Adrenal gland (tissue), 9 donors: ENCODE measurements at regions not wholly inside any gene's neighbourhood (a gene's known extent, or its start where the extent isn't known, plus 50 kb on each side); places are given as distances from the start of the nearest gene placed in this dataset.

ENCODE experiments used
- DNase-seq, 7 donors: peaks; one replicate each; pipeline ENCODE4 v3.0.0-alpha.2; 2019 to 2020
- H3K27ac ChIP-seq, 5 donors: fragments of 200-600 bp; sonication (generic) in 4 of 5; 1 replicate in 3 of 5; 2 replicates in 2 of 5; pipeline versions ENCODE4 v1.5.1 to v1.8.0; 2016 to 2020; ENCODE audit warnings: mild to moderate bottlenecking in 1 of 5
- H3K27me3 ChIP-seq: fragments of 200-600 bp; 2 replicates; pipeline ENCODE4 v1.8.0; 2021
- H3K36me3 ChIP-seq, 2 donors: fragments of 200-600 bp; replicated peaks in 1 of 2; 1 replicate in 1 of 2; 2 replicates in 1 of 2; pipeline versions ENCODE4 v1.5.1 to v1.8.0; 2018 to 2022
- H3K4me1 ChIP-seq, 2 donors: fragments of 200-600 bp; replicated peaks in 1 of 2; 1 replicate in 1 of 2; 2 replicates in 1 of 2; pipeline versions ENCODE4 v1.5.1 to v1.8.0; 2018 to 2021
- H3K4me3 ChIP-seq, 4 donors: fragments of 200-600 bp; sonication (generic) in 3 of 4; one replicate each; pipeline ENCODE4 v1.5.1; 2016 to 2018
- H3K9me3 ChIP-seq, 3 donors: fragments of 200-600 bp; sonication (generic) in 1 of 3; replicated peaks in 1 of 3; 1 replicate in 2 of 3; 2 replicates in 1 of 3; pipeline versions ENCODE4 v1.5.1 to v1.8.0; 2016 to 2021
- CTCF ChIP-seq, 6 experiments: fragments of 450-650 bp in 4 of 6; fragments of 200-600 bp in 2 of 6; sonication (generic) in 1 of 6; IDR thresholded peaks; 1 replicate in 5 of 6; 2 replicates in 1 of 6; pipeline versions ENCODE4 v1.5.1 to v1.8.0; 2016 to 2021; ENCODE audit warnings: antibody characterized with exemption in 6 of 6, mild to moderate bottlenecking in 2 of 6, moderate library complexity in 1 of 6
- POLR2A ChIP-seq, 2 donors: fragments of 450-650 bp; IDR thresholded peaks; one replicate each; pipeline ENCODE4 v1.6.1; 2017; ENCODE audit warnings: antibody characterized with exemption in 2 of 2, mild to moderate bottlenecking in 2 of 2, moderate library complexity in 1 of 2
- WGBS, 4 donors: extraction: QIAGEN DNeasy Blood & Tissue Kit in 2 of 4; methylation state at CpG; one replicate each; pipeline versions ENCODE4 v1.1.5 to v1.1.7; 2013 to 2017; 5-methylcytosine and 5-hydroxymethylcytosine counted together
- intact Hi-C, 2 donors: fragments of 100-400 bp; cut with DNase I; formaldehyde crosslinking; loops; one replicate each; pipeline versions ENCODE4 v1.14.1 to v1.15.0; 2022 to 2023
- donor health status: healthy with polysubstance abuse.
- donor health status: Bipolar disorder and iron deficiency.
- donor health status: DM: yes; HTN: yes; CAD: no.
- donor health status: DM: no; HTN: no; CAD: no.
- donor health status: DM: no; HTN: no; CAD: no.

GRCh38 chr18:78393086-78393862 lies 586.3 kb upstream of the SALL3 start:
- no peaks in the 10 kb centered on the region for H3K36me3 ChIP-seq
- intact Hi-C loops: no loop called here
- TF ChIP-seq POLR2A (IDR thresholded peaks at IDR 0.05) (no peak), CTCF (IDR thresholded peaks at IDR 0.05) (no peak)
- no peak overlapping the region for H3K27ac ChIP-seq
- no peak for DNase-seq
- 71 to 79% (median 72%) methylated on average over 14 of the region's 14 CpGs for WGBS, 4 donors
- H3K4me1 ChIP-seq: no peaks in the 10 kb centered on the region
- no peak overlapping the region for H3K4me3 ChIP-seq
- no peaks in the 10 kb centered on the region for H3K9me3 ChIP-seq
- no peaks in the 10 kb centered on the region for H3K27me3 ChIP-seq

GRCh38 chr18:78396077-78396476 lies 583.5 kb upstream of the SALL3 start:
- Histone ChIP-seq H3K4me1 (no peaks in the 10 kb centered on the region), H3K36me3 (no peaks in the 10 kb centered on the region), H3K27me3 (no peaks in the 10 kb centered on the region), H3K27ac (no peak overlapping the region), H3K4me3 (no peak overlapping the region), H3K9me3 (no peaks in the 10 kb centered on the region)
- intact Hi-C loops: no loop called here
- TF ChIP-seq CTCF (IDR thresholded peaks at IDR 0.05) (no peak), POLR2A (IDR thresholded peaks at IDR 0.05) (no peak)
- WGBS, 4 donors: 85 to 92% (median 89%) methylated on average over 16 of the region's 16 CpGs
- DNase-seq: no peak

- Histone ChIP-seq H3K27ac (no peak overlapping the region), H3K9me3 (no peaks in the 10 kb centered on the region), H3K36me3 (no peaks in the 10 kb centered on the region), H3K4me1 (no peaks in the 10 kb centered on the region), H3K27me3 (no peaks in the 10 kb centered on the region), H3K4me3 (no peak overlapping the region)
- TF ChIP-seq POLR2A (IDR thresholded peaks at IDR 0.05) (no peak), CTCF (IDR thresholded peaks at IDR 0.05) (no peak)
- DNase-seq: no peak
- WGBS, 4 donors: 85 to 89% (median 87%) methylated on average over 10 of the region's 10 CpGs
- intact Hi-C loops: no loop called here
Measured at GRCh38 chr18:78396756-78397155, 582.9 kb upstream of the SALL3 start.

- no peak for TF ChIP-seq CTCF (IDR thresholded peaks at IDR 0.05)
- TF ChIP-seq POLR2A (IDR thresholded peaks at IDR 0.05): no peak
- Histone ChIP-seq H3K27me3 (no peaks in the 10 kb centered on the region), H3K36me3 (no peaks in the 10 kb centered on the region), H3K9me3 (no peaks in the 10 kb centered on the region), H3K27ac (no peak overlapping the region), H3K4me1 (no peaks in the 10 kb centered on the region), H3K4me3 (no peak overlapping the region)
- DNase-seq: no peak
- 62 to 78% (median 73%) methylated on average over 17 to 25 of the region's 25 CpGs for WGBS, 4 donors
- intact Hi-C loops: no loop called here
Measured at GRCh38 chr18:78399992-78400503, 579.6 kb upstream of the SALL3 start.
